ENCODE measurements at regions not wholly inside any gene's neighbourhood (a gene's known extent, or its start where the extent isn't known, plus 50 kb on each side); places are given as distances from the start of the nearest gene placed in this dataset.

DNA sequence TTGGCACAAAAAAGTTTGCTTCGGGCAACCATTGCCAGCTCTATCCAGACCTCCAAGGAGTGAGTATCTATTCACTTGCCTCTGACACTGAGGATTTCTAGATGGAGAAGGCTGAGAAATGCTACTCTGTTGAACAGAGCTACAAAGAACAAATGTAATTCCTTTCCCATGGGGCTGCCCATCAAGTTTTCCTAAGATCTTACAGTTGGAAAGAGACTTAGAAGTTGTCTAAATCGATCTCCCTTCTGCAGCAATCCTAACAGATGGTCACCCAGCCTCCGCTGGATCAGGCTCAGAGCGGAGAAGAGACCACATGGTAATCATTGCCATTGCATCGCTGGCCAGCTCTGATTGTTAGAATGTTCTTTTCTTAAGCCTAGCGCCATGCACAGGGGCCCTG, 110.1 kb upstream of the BCL2L14 start:
- Histone ChIP-seq H3K36me3 (ENCODE audit: insufficient read depth, low read length) (no peaks in the 10 kb centered on the region), H4K20me1 (ENCODE audit: insufficient read depth, low read length) (no peaks in the 10 kb centered on the region), H3K9ac (ENCODE audit: low read length) (no peak overlapping the region), H3K27me3 (ENCODE audit: insufficient read depth, low read length) (no peaks in the 10 kb centered on the region), H3K4me1 (ENCODE audit: insufficient read depth, low read length) (peaks cover 17% of the 10 kb centered on the region), H3K27ac (ENCODE audit: low read depth, low read length) (no peak overlapping the region), H3K4me3 (ENCODE audit: insufficient read depth, low read depth, low read length) (no peak overlapping the region), H3K79me2 (ENCODE audit: insufficient read depth, low read length) (no peaks in the 10 kb centered on the region), H2AFZ (ENCODE audit: low read depth, low read length) (no peak overlapping the region), H3K9me3 (ENCODE audit: insufficient read depth, low read depth, low read length) (no peaks in the 10 kb centered on the region), H3K4me2 (ENCODE audit: low read length) (no peak overlapping the region)
- DNase-seq (ENCODE audit: low read depth) (no peak), FAIRE-seq (no peak)
- peaks cover 6% of the 10 kb centered on the region for H3K27me3 Mint-ChIP-seq (ENCODE audit: low read depth, unreplicated experiment)
- H3K4me3 Mint-ChIP-seq (ENCODE audit: unreplicated experiment): no peak overlapping the region
- H3K27ac Mint-ChIP-seq (ENCODE audit: unreplicated experiment): no peak overlapping the region
- H3K36me3 Mint-ChIP-seq (ENCODE audit: low read depth, unreplicated experiment): peaks cover 4% of the 10 kb centered on the region
- TF ChIP-seq, protein P1, sequence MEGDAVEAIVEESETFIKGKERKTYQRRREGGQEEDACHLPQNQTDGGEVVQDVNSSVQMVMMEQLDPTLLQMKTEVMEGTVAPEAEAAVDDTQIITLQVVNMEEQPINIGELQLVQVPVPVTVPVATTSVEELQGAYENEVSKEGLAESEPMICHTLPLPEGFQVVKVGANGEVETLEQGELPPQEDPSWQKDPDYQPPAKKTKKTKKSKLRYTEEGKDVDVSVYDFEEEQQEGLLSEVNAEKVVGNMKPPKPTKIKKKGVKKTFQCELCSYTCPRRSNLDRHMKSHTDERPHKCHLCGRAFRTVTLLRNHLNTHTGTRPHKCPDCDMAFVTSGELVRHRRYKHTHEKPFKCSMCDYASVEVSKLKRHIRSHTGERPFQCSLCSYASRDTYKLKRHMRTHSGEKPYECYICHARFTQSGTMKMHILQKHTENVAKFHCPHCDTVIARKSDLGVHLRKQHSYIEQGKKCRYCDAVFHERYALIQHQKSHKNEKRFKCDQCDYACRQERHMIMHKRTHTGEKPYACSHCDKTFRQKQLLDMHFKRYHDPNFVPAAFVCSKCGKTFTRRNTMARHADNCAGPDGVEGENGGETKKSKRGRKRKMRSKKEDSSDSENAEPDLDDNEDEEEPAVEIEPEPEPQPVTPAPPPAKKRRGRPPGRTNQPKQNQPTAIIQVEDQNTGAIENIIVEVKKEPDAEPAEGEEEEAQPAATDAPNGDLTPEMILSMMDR (IDR thresholded peaks at IDR 0.05; ENCODE audit: insufficient read depth, low read depth, low read length): no peak
- no peak for TF ChIP-seq EZH2 (IDR thresholded peaks at IDR 0.05; ENCODE audit: insufficient read depth, low read length)
- H3K9me3 Mint-ChIP-seq (ENCODE audit: unreplicated experiment): peaks cover 6% of the 10 kb centered on the region
- H3K4me1 Mint-ChIP-seq (ENCODE audit: low read depth, unreplicated experiment): peaks cover 20% of the 10 kb centered on the region

DNA sequence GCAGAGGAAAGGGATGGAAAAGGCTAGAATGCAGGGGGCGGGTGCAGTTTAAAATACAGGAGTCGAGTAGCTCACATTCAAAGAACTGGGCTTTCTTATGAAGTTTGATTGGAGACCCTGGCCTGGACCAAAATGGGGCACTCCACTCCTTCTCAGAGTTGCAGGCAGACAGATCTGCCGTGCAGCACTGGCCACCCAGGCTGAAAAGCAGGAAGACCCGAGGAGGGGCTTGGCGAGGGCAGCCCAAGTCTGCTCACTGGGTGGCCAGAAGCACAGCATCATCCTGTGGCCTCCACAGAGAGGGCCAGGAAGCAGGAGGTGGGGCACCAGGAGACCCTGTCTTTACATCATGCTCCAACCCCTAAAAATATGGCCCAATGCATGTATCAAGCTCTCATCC, 109.1 kb upstream of the BCL2L14 start:
- DNase-seq (ENCODE audit: low read depth) (no peak), FAIRE-seq (no peak)
- peaks cover 20% of the 10 kb centered on the region for H3K4me1 Mint-ChIP-seq (ENCODE audit: low read depth, unreplicated experiment)

DNA sequence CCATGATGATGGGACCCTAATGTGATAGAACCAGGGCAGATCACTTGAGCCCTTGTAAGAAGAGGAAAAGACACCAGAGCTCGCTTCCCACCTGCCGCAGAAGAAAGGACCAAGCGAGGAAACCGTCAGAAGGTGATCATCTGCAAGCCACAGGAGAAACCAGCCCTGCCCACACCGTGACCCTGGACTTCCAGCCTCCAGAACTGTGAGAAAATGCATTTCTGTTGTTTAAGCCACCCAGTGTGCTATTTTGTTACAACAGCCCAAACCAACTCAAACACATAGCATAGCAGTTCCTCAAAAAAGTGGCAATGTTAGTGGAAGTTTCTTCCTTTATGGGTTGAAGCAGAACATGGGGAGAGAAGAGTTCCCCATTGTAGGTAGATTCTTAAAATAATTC, 107.9 kb upstream of the BCL2L14 start:
- Mint-ChIP-seq H3K4me1 (ENCODE audit: low read depth, unreplicated experiment) (peaks cover 19% of the 10 kb centered on the region), H3K4me3 (ENCODE audit: unreplicated experiment) (no peak overlapping the region), H3K36me3 (ENCODE audit: low read depth, unreplicated experiment) (peaks cover 4% of the 10 kb centered on the region), H3K27me3 (ENCODE audit: low read depth, unreplicated experiment) (no peaks in the 10 kb centered on the region), H3K27ac (ENCODE audit: unreplicated experiment) (no peak overlapping the region), H3K9me3 (ENCODE audit: unreplicated experiment) (peaks cover 6% of the 10 kb centered on the region)
- Histone ChIP-seq H2AFZ (ENCODE audit: low read depth, low read length) (no peak overlapping the region), H3K9ac (ENCODE audit: low read length) (no peak overlapping the region), H3K4me1 (ENCODE audit: insufficient read depth, low read length) (peaks cover 17% of the 10 kb centered on the region), H3K9me3 (ENCODE audit: insufficient read depth, low read depth, low read length) (no peaks in the 10 kb centered on the region), H3K36me3 (ENCODE audit: insufficient read depth, low read length) (no peaks in the 10 kb centered on the region), H3K27ac (ENCODE audit: low read depth, low read length) (no peak overlapping the region), H4K20me1 (ENCODE audit: insufficient read depth, low read length) (no peaks in the 10 kb centered on the region), H3K79me2 (ENCODE audit: insufficient read depth, low read length) (no peaks in the 10 kb centered on the region), H3K27me3 (ENCODE audit: insufficient read depth, low read length) (no peaks in the 10 kb centered on the region), H3K4me2 (ENCODE audit: low read length) (no peak overlapping the region), H3K4me3 (ENCODE audit: insufficient read depth, low read depth, low read length) (no peak overlapping the region)
- TF ChIP-seq, protein P1 (IDR thresholded peaks at IDR 0.05; ENCODE audit: insufficient read depth, low read depth, low read length): no peak
- DNase-seq (ENCODE audit: low read depth) (no peak), FAIRE-seq (no peak)

More for the DNA sequence above, 109.1 kb upstream of the BCL2L14 start:
- H3K9me3 Mint-ChIP-seq (ENCODE audit: unreplicated experiment): peaks cover 6% of the 10 kb centered on the region
- Histone ChIP-seq H4K20me1 (ENCODE audit: insufficient read depth, low read length) (no peaks in the 10 kb centered on the region), H3K4me3 (ENCODE audit: insufficient read depth, low read depth, low read length) (no peak overlapping the region), H3K27me3 (ENCODE audit: insufficient read depth, low read length) (no peaks in the 10 kb centered on the region), H3K9ac (ENCODE audit: low read length) (no peak overlapping the region), H3K36me3 (ENCODE audit: insufficient read depth, low read length) (no peaks in the 10 kb centered on the region), H3K4me2 (ENCODE audit: low read length) (no peak overlapping the region), H3K4me1 (ENCODE audit: insufficient read depth, low read length) (peaks cover 17% of the 10 kb centered on the region), H2AFZ (ENCODE audit: low read depth, low read length) (no peak overlapping the region), H3K79me2 (ENCODE audit: insufficient read depth, low read length) (no peaks in the 10 kb centered on the region), H3K27ac (ENCODE audit: low read depth, low read length) (no peak overlapping the region), H3K9me3 (ENCODE audit: insufficient read depth, low read depth, low read length) (no peaks in the 10 kb centered on the region)
- no peak overlapping the region for H3K4me3 Mint-ChIP-seq (ENCODE audit: unreplicated experiment)
- H3K27ac Mint-ChIP-seq (ENCODE audit: unreplicated experiment): peak overlapping the region; percentile 16
- H3K27me3 Mint-ChIP-seq (ENCODE audit: low read depth, unreplicated experiment): no peaks in the 10 kb centered on the region
- TF ChIP-seq EZH2 (IDR thresholded peaks at IDR 0.05; ENCODE audit: insufficient read depth, low read length): no peak
- TF ChIP-seq, protein P1 (IDR thresholded peaks at IDR 0.05; ENCODE audit: insufficient read depth, low read depth, low read length): no peak
- peaks cover 4% of the 10 kb centered on the region for H3K36me3 Mint-ChIP-seq (ENCODE audit: low read depth, unreplicated experiment)

Measured in astrocyte (in vitro differentiated cells and primary cell).